Activated B cell treated with CpG ODN at 0.5 μM for 24 hours (primary cell): ENCODE measurements at regions not wholly inside any gene's neighbourhood (a gene's known extent, or its start where the extent isn't known, plus 50 kb on each side); places are given as distances from the start of the nearest gene placed in this dataset.

Experiments used
- ATAC-seq: fragments of 200-7000 bp; cut with Tn5 transposase; one replicate; pipeline ENCODE4 v1.10.0; 2021; ENCODE audit warnings: low read depth, mild to moderate bottlenecking, moderate library complexity
- CTCF ChIA-PET: fragments of 350-600 bp; sonication (Branson Sonifier 250); formaldehyde crosslinking; loops from one replicate; lab custom pipeline; 2021; ENCODE audit warnings: antibody characterized with exemption; lab: Charles Lee
- POLR2A ChIA-PET: fragments of 350-600 bp; sonication (Branson Sonifier 250); formaldehyde crosslinking; loops from one replicate; lab custom pipeline; 2021; ENCODE audit warnings: antibody characterized with exemption; lab: Charles Lee
- DNase-seq: peaks from one replicate; pipeline ENCODE4 v3.0.0; 2022
- H3K27ac Mint-ChIP-seq: one replicate; pipeline ENCODE4 v1.8.0; 2020; ENCODE audit warnings: mixed read lengths
- H3K27me3 Mint-ChIP-seq: one replicate; pipeline ENCODE4 v1.8.0; 2021; ENCODE audit warnings: mixed read lengths
- H3K36me3 Mint-ChIP-seq: one replicate; pipeline ENCODE4 v1.8.0; 2021; ENCODE audit warnings: low read depth, mixed read lengths
- H3K4me1 Mint-ChIP-seq: one replicate; pipeline ENCODE4 v1.8.0; 2021; ENCODE audit warnings: mixed read lengths
- H3K4me3 Mint-ChIP-seq: one replicate; pipeline ENCODE4 v1.8.0; 2020; ENCODE audit warnings: mild to moderate bottlenecking, mixed read lengths
- H3K9me3 Mint-ChIP-seq: one replicate; pipeline ENCODE4 v1.8.0; 2020; ENCODE audit warnings: mixed read lengths
- intact Hi-C: fragments of 100-400 bp; cut with micrococcal nuclease; formaldehyde crosslinking; loops from one replicate; pipeline ENCODE4 v1.15.1; 2024
- TF ChIP-seq, protein P1 (sequence below): fragments of 200-600 bp; IDR thresholded peaks from one replicate; pipeline ENCODE4 v1.8.0; 2022; ENCODE audit warnings: antibody characterized with exemption, mild to moderate bottlenecking

DNA sequence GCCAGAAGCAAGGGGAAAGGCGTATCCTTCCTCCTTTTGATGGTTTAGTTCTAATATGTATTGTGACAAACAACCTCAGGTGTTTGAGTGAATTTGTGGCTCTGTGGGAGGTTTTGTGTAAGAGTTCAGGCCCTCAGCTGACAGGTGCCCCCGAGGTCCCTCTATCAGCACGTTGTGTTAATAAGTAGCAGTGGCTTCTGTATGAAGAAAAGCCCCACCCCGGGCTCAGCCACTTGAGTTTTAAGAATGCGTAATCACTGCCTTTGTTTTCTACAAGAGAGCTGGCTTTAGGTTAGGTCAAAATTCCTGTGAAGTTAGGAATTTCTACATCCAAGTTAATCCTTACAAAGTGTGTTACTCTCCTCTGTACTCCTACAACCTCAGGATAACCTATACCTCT, 92.4 kb upstream of the PGBD5 start:
- CTCF ChIA-PET, result no interaction called here
- no peak for DNase-seq
- Mint-ChIP-seq H3K36me3 (no peaks in the 10 kb centered on the region), H3K4me1 (no peaks in the 10 kb centered on the region), H3K27me3 (peaks cover 12% of the 10 kb centered on the region), H3K4me3 (no peak overlapping the region), H3K27ac (no peak overlapping the region), H3K9me3 (no peaks in the 10 kb centered on the region)
- POLR2A ChIA-PET, result no interaction called here
- TF ChIP-seq, protein P1, sequence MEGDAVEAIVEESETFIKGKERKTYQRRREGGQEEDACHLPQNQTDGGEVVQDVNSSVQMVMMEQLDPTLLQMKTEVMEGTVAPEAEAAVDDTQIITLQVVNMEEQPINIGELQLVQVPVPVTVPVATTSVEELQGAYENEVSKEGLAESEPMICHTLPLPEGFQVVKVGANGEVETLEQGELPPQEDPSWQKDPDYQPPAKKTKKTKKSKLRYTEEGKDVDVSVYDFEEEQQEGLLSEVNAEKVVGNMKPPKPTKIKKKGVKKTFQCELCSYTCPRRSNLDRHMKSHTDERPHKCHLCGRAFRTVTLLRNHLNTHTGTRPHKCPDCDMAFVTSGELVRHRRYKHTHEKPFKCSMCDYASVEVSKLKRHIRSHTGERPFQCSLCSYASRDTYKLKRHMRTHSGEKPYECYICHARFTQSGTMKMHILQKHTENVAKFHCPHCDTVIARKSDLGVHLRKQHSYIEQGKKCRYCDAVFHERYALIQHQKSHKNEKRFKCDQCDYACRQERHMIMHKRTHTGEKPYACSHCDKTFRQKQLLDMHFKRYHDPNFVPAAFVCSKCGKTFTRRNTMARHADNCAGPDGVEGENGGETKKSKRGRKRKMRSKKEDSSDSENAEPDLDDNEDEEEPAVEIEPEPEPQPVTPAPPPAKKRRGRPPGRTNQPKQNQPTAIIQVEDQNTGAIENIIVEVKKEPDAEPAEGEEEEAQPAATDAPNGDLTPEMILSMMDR, result no peak
- intact Hi-C loops, result no loop called here
- no peak for ATAC-seq

DNA sequence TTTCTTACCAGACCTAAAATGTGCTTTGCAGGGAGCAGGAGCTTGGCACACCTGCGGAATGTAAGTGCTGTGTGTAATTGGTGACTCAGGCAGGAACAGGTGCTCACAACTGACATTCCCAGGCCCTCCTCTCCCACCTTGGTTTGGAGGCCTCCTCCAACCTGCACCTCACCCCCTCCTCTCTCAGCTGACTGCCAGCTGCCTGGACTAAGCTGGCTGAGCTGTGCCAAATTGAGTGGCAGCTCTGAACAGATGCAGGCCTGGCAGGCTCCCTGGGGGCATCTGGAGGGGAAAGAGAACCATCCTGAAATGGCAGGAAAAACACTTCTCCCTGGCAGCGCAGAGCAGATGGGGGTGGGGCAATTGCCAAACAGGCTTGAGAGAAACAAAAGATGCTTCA, 91.7 kb upstream of the PGBD5 start:
- no peak overlapping the region for H3K4me3 Mint-ChIP-seq
- ChIA-PET CTCF (no interaction called here), POLR2A (no interaction called here)
- H3K9me3 Mint-ChIP-seq, result no peaks in the 10 kb centered on the region
- no peak for DNase-seq
- H3K27me3 Mint-ChIP-seq, result peaks cover 13% of the 10 kb centered on the region
- ATAC-seq, result no peak
- TF ChIP-seq, protein P1, result no peak
- H3K4me1 Mint-ChIP-seq, result no peaks in the 10 kb centered on the region
- H3K27ac Mint-ChIP-seq, result no peak overlapping the region
- no peaks in the 10 kb centered on the region for H3K36me3 Mint-ChIP-seq
- intact Hi-C loops, result no loop called here

DNA sequence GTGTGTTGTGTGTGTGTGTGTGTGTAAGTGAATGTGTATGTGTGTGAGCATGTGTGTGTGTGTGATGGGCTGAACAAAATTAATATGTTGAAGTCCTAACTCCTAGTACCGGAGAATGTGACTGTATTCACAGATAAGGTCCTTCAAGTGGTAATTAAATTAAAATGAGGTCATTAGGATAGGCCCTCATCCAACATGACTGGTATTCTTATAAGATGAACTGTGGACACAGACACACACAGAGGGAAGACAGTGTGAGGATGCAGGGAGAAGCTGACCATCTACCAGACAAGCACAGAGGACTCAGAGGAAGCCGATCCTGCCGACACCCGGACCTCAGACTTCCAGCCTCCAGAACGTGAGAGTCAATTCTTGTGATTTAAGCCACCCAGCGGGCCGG, 91.2 kb upstream of the PGBD5 start:
- Mint-ChIP-seq H3K27ac (no peak overlapping the region), H3K36me3 (no peaks in the 10 kb centered on the region), H3K9me3 (no peaks in the 10 kb centered on the region), H3K27me3 (peaks cover 15% of the 10 kb centered on the region), H3K4me3 (no peak overlapping the region), H3K4me1 (no peaks in the 10 kb centered on the region)
- POLR2A ChIA-PET, result no interaction called here
- no peak for DNase-seq
- TF ChIP-seq, protein P1, result no peak
- CTCF ChIA-PET, result no interaction called here
- intact Hi-C loops, result no loop called here
- ATAC-seq, result no peak

DNA sequence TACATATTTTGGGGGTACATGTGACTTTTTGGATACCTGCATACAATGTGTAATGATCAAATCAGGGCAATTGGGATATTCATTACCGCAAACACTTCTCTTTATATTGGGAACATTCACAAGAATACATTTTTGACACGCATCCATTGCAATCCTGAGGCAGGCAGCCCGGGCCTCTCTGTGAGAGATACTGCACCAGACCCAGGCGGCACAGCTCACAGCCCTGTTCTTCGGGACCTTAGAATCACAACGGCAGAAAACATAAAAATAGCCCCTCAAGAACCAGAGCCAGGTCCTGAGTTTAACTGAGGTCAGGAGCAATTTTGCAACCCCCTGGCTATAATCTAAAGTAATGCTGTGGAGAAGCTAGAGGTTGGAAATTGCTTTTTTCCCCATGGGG, 90.8 kb upstream of the PGBD5 start:
- ATAC-seq (no peak), DNase-seq (no peak)
- Mint-ChIP-seq H3K4me3 (no peak overlapping the region), H3K27me3 (peaks cover 15% of the 10 kb centered on the region), H3K4me1 (no peaks in the 10 kb centered on the region), H3K27ac (no peak overlapping the region), H3K36me3 (no peaks in the 10 kb centered on the region), H3K9me3 (no peaks in the 10 kb centered on the region)
- intact Hi-C loops, result no loop called here
- ChIA-PET POLR2A (no interaction called here), CTCF (no interaction called here)
- TF ChIP-seq, protein P1, result no peak

DNA sequence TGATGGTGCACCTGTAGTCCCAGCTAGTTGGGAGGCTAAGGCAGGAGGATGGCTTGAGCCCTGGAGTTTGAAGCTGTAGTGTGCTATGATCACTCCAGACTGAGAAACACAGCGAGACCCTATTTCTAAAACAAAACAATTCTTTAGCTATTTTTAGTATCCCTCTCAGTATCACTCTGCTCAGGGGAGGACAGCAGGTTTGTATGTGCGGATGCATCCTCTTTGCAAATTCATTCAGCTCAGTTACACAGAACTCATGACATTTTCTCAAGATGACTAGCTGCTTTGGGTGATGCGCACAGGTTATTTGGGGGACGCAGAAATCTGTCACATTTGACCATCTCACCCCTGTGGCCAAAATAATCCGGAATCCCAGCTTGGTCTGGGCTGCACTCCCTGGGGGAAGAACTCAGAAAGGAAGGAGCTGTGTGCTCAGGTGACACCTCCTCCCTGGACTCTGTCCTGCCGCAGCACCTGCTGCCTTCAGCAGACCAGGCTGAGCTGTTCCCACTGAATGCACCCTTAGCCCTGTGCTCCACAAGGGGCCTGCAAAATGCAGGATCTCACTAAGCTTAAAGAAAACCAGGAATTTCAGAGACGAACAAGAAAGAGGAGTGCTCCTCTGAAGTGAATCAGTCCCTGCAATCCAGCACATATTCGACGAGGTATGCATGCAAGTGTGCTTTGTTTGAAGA, 89.5 kb upstream of the PGBD5 start:
- H3K9me3 Mint-ChIP-seq, result no peaks in the 10 kb centered on the region
- H3K4me3 Mint-ChIP-seq, result no peak overlapping the region
- DNase-seq, result no peak
- intact Hi-C loops, result no loop called here
- no peaks in the 10 kb centered on the region for H3K36me3 Mint-ChIP-seq
- no peaks in the 10 kb centered on the region for H3K4me1 Mint-ChIP-seq
- ChIA-PET CTCF (no interaction called here), POLR2A (no interaction called here)
- TF ChIP-seq, protein P1, result no peak
- H3K27me3 Mint-ChIP-seq, result peaks cover 15% of the 10 kb centered on the region
- ATAC-seq, result no peak
- H3K27ac Mint-ChIP-seq, result no peak overlapping the region
